ENCODE measurements at regions not wholly inside any gene's neighbourhood (a gene's known extent, or its start where the extent isn't known, plus 50 kb on each side); places are given as distances from the start of the nearest gene placed in this dataset.
A peak's percentile ranks its signal among the peaks of the same experiment; 100 is the strongest.

- no peak for ATAC-seq
- no peak overlapping the region for H3K4me3 Mint-ChIP-seq
Observed at GRCh38 chr15:70491201-70491621, 272.1 kb downstream of the UACA start.

DNA sequence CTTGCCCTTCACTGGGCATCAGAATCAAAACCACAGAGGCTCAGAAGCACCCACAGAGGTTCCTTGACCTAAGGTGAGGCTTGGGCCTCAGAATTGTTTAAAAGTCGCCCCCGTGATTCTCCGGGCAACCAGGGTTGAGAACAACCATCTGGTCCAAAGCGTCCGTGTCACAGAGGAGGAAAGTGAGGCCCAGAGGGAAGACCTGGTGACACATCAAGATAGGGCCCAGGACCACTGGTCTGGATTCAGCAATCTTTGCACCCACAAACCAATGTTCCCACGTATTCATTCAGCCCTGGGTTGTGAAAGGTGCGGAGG is 272.6 kb downstream of the UACA start:
- H3K27ac Mint-ChIP-seq: no peak overlapping the region
- H3K36me3 Mint-ChIP-seq: no peaks in the 10 kb centered on the region
- no peak for ATAC-seq
- no peak overlapping the region for H3K4me3 Mint-ChIP-seq
- no peaks in the 10 kb centered on the region for H3K27me3 Mint-ChIP-seq
- H3K4me1 Mint-ChIP-seq: peaks cover 73% of the 10 kb centered on the region
- no peaks in the 10 kb centered on the region for H3K9me3 Mint-ChIP-seq

More at GRCh38 chr15:70491201-70491621, 272.1 kb downstream of the UACA start:
- Mint-ChIP-seq H3K4me1 (peaks cover 69% of the 10 kb centered on the region), H3K27me3 (no peaks in the 10 kb centered on the region), H3K9me3 (no peaks in the 10 kb centered on the region), H3K27ac (peak overlapping the region; percentile 71), H3K36me3 (no peaks in the 10 kb centered on the region)

DNA sequence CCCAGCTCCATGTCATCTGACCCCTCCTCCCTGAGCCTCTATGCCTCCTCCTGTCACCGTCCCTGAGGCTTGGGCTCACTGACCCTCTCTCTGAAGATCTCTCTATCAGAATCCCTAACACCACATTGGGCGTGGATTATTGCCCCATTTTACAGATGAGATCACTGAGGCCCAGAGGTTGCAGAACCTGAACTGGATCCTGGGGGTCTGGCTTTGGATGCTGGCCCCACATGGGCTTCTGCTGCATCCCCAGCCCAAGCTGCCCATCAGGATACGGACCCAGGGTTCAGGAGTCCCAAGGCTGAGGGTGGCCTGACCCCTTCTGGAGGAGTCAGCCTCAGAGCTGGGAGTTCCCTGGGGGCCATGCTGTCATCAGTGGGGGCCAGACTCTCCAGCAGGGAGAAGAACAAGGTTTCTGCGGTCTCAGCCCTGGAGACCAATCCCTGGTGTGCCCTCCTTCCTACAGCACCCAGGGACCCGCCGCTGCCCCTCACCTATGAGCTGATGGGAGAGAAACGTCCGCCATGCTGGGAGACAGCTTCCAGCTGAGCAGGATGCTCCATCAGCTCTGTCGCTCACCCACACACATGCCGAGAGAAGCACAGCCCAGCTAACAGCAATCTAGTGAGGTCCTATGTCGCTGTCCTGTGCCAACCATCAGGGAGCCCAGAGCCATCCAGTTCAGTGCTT is 273.1 kb downstream of the UACA start:
- no peak overlapping the region for H3K27ac Mint-ChIP-seq
- H3K9me3 Mint-ChIP-seq: no peaks in the 10 kb centered on the region
- no peaks in the 10 kb centered on the region for H3K36me3 Mint-ChIP-seq
- no peaks in the 10 kb centered on the region for H3K27me3 Mint-ChIP-seq
- ATAC-seq: no peak
- peaks cover 78% of the 10 kb centered on the region for H3K4me1 Mint-ChIP-seq
- peak overlapping the region; percentile 8 for H3K4me3 Mint-ChIP-seq

GRCh38 chr15:70488941-70489848 is 274.2 kb downstream of the UACA start:
- Mint-ChIP-seq H3K27ac (no peak overlapping the region), H3K36me3 (no peaks in the 10 kb centered on the region), H3K27me3 (no peaks in the 10 kb centered on the region), H3K4me1 (peaks cover 68% of the 10 kb centered on the region), H3K4me3 (no peak overlapping the region), H3K9me3 (no peaks in the 10 kb centered on the region)
- no peak for ATAC-seq

DNA sequence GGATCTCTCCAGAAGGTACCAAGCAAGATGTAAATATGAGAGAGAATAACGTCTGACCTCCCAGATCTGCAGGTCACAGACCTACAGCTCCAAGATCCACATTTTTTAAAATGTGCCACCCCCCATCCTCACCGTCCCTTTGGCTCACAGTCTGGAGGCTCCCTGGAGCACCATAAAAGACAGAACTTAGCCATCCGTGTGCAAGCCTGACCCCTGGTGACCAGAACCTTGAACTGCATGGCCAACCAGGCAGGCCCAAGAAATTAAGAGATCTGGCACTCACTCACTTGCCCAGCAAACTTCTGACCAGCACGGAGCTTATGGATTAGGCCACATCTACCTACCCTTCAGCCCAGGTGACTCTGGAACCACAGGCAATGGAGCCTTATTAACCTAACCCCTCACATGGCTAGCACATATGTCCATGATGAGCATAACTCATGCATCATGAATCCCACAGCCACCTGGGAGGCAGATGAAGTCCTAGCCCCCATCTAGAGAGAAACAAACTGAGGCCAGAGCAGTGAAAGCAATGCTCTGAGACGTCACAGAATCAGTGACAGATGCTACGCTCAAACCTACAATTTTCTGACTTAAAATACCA is 275.3 kb downstream of the UACA start:
- H3K4me1 Mint-ChIP-seq: peaks cover 57% of the 10 kb centered on the region
- H3K27ac Mint-ChIP-seq: peak overlapping the region; percentile 75
- no peak for ATAC-seq
- no peaks in the 10 kb centered on the region for H3K9me3 Mint-ChIP-seq
- H3K27me3 Mint-ChIP-seq: no peaks in the 10 kb centered on the region
- no peak overlapping the region for H3K4me3 Mint-ChIP-seq
- no peaks in the 10 kb centered on the region for H3K36me3 Mint-ChIP-seq

DNA sequence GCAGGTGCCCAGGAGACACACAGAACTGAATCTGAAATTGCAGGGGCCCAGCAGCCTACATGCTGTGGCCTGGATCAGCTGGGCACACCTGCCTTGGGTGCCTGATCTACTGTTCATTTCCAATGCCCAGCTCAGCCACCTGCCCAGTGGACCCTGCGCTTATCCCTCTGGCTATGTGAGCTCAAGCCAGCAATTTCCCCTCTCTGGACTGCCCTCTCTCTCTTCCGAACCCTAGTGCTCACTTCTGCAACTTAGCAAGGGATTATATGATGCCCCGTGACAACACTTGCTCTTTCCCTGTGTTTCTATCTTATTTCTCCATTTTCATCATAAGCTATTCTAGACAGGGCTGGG is 276.0 kb downstream of the UACA start:
- Mint-ChIP-seq H3K27me3 (peaks cover 4% of the 10 kb centered on the region), H3K4me1 (peaks cover 50% of the 10 kb centered on the region), H3K9me3 (no peaks in the 10 kb centered on the region), H3K4me3 (no peak overlapping the region), H3K27ac (peak overlapping the region; percentile 75), H3K36me3 (no peaks in the 10 kb centered on the region)
- no peak for ATAC-seq

DNA sequence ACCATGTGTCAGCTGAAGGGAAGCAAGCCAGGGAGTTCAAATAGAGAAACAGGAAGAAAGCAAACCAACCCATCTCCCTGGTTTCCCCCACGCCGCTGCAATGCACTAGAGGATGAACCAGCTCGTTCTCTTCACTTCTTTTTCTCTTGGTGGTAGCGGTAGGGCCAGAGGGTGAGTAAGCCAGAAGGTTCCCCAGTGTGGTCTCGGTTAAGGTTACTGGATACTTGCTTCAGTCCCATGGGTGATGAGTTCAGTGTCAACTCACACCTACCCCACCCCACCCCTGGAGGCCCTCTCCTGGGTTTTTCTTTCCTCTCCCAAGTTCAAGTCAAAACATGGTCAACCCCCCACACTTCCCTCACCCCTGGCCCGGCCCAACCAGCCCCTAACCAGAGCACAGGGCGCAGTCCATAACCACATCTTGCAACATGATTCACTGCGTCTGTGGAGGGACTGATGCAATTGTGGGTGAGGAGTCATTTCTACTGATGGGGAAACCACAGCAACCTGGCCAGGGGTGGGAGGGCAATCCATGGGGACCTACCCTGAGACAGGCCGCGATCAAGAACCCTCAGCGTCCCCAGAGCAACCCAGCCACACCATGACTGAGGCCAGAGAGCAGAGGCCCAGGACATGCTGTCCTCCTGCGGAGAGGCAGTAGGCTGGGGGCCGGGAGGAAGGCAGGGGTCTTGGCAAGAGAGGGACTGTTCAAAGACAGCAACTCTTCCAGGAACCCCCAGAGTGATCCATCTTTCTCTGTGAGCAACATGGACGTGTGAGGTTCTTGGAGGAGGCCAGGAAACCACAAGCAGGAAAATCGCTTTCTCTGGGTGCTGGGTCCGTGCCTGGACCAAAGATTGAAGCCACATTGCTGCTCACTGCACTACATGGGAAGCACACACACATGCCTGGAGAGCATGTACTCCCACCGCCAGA is 276.6 kb downstream of the UACA start:
- Mint-ChIP-seq H3K27me3 (peaks cover 10% of the 10 kb centered on the region), H3K36me3 (no peaks in the 10 kb centered on the region), H3K4me3 (no peak overlapping the region), H3K9me3 (no peaks in the 10 kb centered on the region), H3K4me1 (peaks cover 43% of the 10 kb centered on the region), H3K27ac (peak overlapping the region; percentile 75)
- peak; percentile 93 for ATAC-seq

GRCh38 chr15:70486012-70486411 is 277.3 kb downstream of the UACA start:
- peak overlapping the region; percentile 75 for H3K27ac Mint-ChIP-seq
- H3K9me3 Mint-ChIP-seq: no peaks in the 10 kb centered on the region
- peaks cover 36% of the 10 kb centered on the region for H3K4me1 Mint-ChIP-seq
- H3K4me3 Mint-ChIP-seq: no peak overlapping the region
- no peaks in the 10 kb centered on the region for H3K36me3 Mint-ChIP-seq
- peaks cover 10% of the 10 kb centered on the region for H3K27me3 Mint-ChIP-seq
- ATAC-seq: no peak

- H3K4me3 Mint-ChIP-seq: no peak overlapping the region
- H3K9me3 Mint-ChIP-seq: no peaks in the 10 kb centered on the region
- peaks cover 10% of the 10 kb centered on the region for H3K27me3 Mint-ChIP-seq
- no peak for ATAC-seq
- H3K36me3 Mint-ChIP-seq: no peaks in the 10 kb centered on the region
- H3K27ac Mint-ChIP-seq: no peak overlapping the region
- H3K4me1 Mint-ChIP-seq: peaks cover 36% of the 10 kb centered on the region
Observed at GRCh38 chr15:70484993-70485392, 278.4 kb downstream of the UACA start.

DNA sequence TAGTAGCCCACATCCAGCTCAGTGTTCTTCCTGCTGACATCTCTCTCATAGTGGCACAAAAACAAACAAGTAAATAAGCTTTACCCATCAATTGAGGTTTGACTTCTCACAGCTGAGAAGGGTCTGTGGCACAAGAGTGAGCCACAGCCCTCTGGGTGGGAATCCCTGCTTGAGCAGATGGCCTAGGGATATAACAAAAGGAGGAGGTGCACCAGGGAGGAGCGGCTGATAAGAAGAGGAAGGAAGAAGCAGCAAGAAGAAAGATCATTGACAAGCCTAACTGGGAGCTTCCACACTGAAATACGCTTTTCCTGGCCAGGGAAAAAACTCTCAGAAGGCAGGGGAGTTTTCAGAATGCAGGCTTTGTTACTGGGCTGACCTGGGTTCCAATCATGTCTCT is 279.8 kb downstream of the UACA start:
- no peak for ATAC-seq
- Mint-ChIP-seq H3K4me1 (peaks cover 47% of the 10 kb centered on the region), H3K27me3 (peaks cover 10% of the 10 kb centered on the region), H3K9me3 (peaks cover 3% of the 10 kb centered on the region), H3K27ac (no peak overlapping the region), H3K4me3 (no peak overlapping the region), H3K36me3 (no peaks in the 10 kb centered on the region)

DNA sequence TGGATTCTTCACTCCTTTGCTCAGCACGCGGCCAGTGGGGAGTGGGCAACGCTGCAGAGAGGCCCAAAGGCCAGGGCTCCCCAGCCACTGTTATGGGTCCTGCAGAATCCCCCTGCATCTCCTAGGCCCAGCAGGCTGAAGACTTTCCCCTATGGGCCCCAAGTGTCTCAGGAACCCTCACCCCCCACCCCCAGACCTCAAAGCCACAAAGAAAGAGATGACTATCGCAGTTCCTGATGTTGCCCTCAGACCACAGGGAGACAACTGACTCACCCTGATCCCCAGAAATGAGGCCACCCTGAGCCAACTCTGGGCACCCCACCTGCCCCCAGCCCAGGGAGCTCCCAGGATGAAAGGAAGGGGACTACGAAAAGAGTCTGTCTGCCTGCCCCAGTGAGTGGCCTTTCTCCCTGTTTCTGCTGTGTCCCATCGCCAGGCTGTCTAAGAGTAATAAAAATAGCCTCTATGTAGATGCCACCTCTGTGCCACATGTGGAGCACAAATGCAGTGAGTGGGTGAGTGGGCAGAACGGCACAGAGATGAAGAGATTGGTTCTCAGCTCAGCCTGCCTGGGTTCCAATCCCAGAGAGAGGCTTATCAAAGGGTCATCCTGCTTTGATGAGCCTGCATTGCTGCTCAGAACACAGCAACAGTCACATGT is 283.0 kb downstream of the UACA start:
- H3K27me3 Mint-ChIP-seq: peaks cover 10% of the 10 kb centered on the region
- H3K9me3 Mint-ChIP-seq: peaks cover 3% of the 10 kb centered on the region
- H3K36me3 Mint-ChIP-seq: no peaks in the 10 kb centered on the region
- H3K4me1 Mint-ChIP-seq: peaks cover 31% of the 10 kb centered on the region
- no peak overlapping the region for H3K4me3 Mint-ChIP-seq
- H3K27ac Mint-ChIP-seq: peak overlapping the region; percentile 40
- ATAC-seq: peak; percentile 87

- H3K27ac Mint-ChIP-seq: peak overlapping the region; percentile 40
- ATAC-seq: peak; percentile 74
- no peaks in the 10 kb centered on the region for H3K36me3 Mint-ChIP-seq
- no peak overlapping the region for H3K4me3 Mint-ChIP-seq
- H3K9me3 Mint-ChIP-seq: peaks cover 3% of the 10 kb centered on the region
- peaks cover 10% of the 10 kb centered on the region for H3K27me3 Mint-ChIP-seq
- peaks cover 36% of the 10 kb centered on the region for H3K4me1 Mint-ChIP-seq
Observed at GRCh38 chr15:70479785-70480184, 283.6 kb downstream of the UACA start.

GRCh38 chr15:70479056-70479455 is 284.3 kb downstream of the UACA start:
- no peaks in the 10 kb centered on the region for H3K36me3 Mint-ChIP-seq
- H3K4me3 Mint-ChIP-seq: no peak overlapping the region
- peaks cover 3% of the 10 kb centered on the region for H3K9me3 Mint-ChIP-seq
- peaks cover 10% of the 10 kb centered on the region for H3K27me3 Mint-ChIP-seq
- peaks cover 43% of the 10 kb centered on the region for H3K4me1 Mint-ChIP-seq
- ATAC-seq: no peak
- peak overlapping the region; percentile 62 for H3K27ac Mint-ChIP-seq

DNA sequence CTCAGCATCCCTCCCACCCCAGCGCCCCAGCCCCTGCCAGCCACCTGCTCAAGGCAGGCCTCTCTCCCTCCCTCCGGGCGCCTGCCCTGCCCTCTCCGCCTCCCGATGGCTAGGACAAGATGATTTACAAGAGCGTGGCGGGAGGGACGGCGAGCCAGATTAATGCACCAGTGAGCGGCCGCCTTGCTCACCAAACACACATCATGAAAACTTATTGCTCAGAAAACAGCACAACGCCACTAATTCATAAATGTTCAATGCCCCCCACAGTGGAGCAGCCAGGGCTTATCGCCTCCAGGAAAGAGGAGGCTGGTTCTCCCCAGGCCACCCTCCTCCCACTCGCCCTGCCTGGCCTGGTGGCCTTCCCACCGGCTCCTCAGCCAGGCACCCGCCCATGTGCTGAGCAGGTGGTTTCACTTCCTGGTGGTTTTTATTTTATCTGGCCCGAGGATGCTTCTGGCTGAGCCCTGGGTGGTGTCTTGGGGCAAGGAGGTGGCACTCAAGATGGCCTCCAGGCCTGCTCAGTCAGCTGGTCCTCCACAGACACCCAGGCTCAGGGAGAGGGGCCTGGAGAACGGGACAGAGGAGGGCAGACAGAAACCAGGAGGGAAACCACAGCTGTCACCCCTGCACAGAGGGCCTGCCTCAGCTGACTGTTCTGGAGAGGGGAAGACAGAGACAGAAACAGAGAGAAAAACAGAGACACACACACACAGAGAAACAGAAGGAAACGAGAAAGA is 284.9 kb downstream of the UACA start:
- Mint-ChIP-seq H3K4me3 (peak overlapping the region; percentile 1), H3K9me3 (peaks cover 3% of the 10 kb centered on the region), H3K27me3 (peaks cover 10% of the 10 kb centered on the region), H3K36me3 (no peaks in the 10 kb centered on the region), H3K4me1 (peaks cover 43% of the 10 kb centered on the region), H3K27ac (peak overlapping the region; percentile 62)
- ATAC-seq: peak; percentile 67
